Cardiac septum (tissue), 1 donor: ENCODE measurements at regions not wholly inside any gene's neighbourhood (a gene's known extent, or its start where the extent isn't known, plus 50 kb on each side); places are given as distances from the start of the nearest gene placed in this dataset.

ENCODE experiments used
- DNase-seq: peaks from one replicate; pipeline ENCODE4 v3.0.0-alpha.2; 2020; ENCODE audit warnings: low spot score
- intact Hi-C: fragments of 100-400 bp; cut with DNase I; formaldehyde crosslinking; loops from one replicate; pipeline ENCODE4 v1.14.0; 2022
- donor health status: DM: no; HTN: no; CAD: no.

GRCh38 chr2:770776-771175, 93.6 kb upstream of the TMEM18 start:
- intact Hi-C loops, result no loop called here
- no peak for DNase-seq

- intact Hi-C loops, result no loop called here
- DNase-seq, result no peak
Observed at GRCh38 chr2:769771-770170, 92.6 kb upstream of the TMEM18 start.

- intact Hi-C loops, result no loop called here
Observed at GRCh38 chr2:768451-768850, 91.2 kb upstream of the TMEM18 start.

DNA sequence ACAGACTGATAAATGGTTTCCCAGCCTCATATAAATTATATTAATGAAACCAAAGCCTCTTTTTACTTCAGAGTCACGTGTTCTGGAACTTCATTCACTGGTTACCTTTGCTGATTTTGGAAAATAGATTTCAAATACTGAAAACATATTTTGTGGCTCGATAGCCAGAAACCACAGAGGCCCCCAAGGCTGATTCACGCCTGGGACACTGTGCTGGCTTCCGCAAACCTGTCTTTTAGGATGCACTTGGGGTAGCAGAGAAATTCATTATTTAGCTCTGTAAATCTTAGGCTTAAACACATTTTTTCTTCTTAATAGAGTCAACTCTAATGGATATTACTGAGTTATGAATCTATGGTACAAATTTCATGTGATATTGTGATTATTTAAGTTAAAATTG, 90.7 kb upstream of the TMEM18 start:
- no peak for DNase-seq

More at GRCh38 chr2:768451-768850, 91.2 kb upstream of the TMEM18 start:
- DNase-seq, result no peak

DNA sequence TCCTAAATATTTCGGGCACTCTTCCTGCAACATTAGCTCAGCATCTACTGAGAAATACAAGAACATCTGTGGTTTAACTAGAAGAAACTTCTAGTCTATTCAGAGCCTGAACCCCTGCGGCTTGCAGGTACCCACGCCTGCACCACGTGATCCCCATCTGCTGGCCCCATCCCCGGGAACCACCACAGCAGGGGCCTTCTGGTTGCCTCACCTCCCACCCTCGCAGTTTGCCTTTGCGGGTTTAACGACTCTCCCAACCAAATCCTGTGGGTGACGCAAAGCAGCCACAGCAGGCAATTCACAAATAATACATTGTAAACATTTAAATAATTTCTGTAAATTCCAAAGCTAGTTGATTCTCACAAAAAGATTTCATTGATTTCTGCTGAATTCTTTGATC, 90.2 kb upstream of the TMEM18 start:
- intact Hi-C loops, result no loop called here
- no peak for DNase-seq

More for the DNA sequence above, 90.7 kb upstream of the TMEM18 start:
- intact Hi-C loops, result no loop called here

- no peak for DNase-seq
- intact Hi-C loops, result no loop called here
Observed at GRCh38 chr2:766255-766654, 89.0 kb upstream of the TMEM18 start.

GRCh38 chr2:765369-765768, 88.2 kb upstream of the TMEM18 start:
- intact Hi-C loops, result no loop called here
- DNase-seq, result no peak

DNA sequence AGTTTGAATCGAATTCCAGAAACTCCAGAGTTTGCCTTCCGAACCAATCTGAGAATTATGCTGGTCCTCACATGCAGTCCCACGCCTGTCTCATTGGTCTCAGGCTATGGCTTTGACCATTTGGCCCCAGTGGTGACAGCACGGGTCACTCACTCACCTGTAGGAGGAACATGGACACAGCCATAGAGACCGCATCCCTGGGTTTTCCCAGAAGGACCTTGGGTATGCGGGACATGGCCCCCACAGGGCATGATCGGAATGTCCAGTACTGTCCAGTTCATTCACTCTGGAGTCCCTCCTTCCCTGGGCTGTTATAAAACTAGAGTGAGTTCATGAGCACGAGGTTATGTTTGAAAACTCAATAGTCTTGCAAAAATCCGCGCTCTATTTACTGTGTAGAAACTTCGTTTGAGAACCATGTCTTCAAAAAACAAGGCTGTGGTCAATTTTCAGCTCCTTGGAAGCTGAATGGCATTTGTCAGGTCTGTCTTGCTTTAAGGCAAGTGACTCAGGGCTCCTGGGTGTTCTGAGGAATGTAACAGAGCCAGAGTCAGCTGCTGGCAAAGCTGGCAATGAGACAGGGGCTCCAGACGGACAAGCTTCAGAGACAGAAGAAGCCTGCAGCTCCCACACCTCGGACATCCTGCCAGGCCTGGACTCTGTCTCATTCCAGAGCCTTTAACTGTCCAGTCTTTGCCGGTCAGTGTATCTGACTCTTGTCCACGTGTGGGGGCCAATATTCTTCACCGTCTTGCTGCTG, 86.7 kb upstream of the TMEM18 start:
- intact Hi-C loops, result no loop called here
- DNase-seq, result no peak

- intact Hi-C loops, result no loop called here
- no peak for DNase-seq
Observed at GRCh38 chr2:762646-763045, 85.4 kb upstream of the TMEM18 start.

GRCh38 chr2:761384-761783, 84.2 kb upstream of the TMEM18 start:
- DNase-seq, result no peak
- intact Hi-C loops, result no loop called here

DNA sequence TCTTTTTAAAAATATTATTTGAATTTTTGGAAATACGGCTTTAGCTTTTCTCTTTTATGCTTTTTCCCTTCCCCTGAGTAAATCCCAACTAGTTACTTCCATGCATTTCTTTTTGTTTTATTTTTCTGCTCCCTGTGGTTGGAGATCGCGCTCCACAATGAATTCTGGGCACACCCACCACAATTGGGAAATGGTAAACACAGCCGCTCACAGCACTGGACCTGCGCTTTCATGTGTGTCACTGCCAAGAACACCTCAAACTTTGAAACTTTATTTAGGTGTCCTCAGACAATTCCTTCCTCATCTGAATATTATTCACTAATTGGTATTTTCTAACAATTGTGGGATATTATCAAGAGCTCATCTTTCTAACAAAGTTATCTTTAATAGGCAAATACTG, 82.8 kb upstream of the TMEM18 start:
- intact Hi-C loops, result no loop called here
- DNase-seq, result no peak

GRCh38 chr2:758073-758820, 81.0 kb upstream of the TMEM18 start:
- no peak for DNase-seq
- intact Hi-C loops, result no loop called here

DNA sequence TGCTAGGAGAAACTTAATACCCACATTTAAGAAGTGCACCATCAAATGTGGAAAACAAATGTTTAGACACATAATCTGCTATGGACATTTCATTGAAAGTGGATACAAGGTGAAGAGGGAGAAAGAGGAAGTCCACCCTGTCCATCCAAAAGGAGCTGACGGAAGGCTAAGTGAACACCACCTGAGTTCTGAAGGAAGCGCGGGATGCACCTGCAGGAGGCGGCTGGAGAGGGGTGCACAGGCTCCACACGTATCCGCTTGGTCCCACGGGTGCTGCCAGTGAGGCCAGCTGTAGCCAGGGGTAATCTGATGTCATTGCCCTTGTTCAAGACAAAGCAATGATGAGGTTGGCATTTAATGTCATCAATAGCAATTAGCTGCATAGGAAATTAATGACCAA, 75.9 kb upstream of the TMEM18 start:
- intact Hi-C loops, result no loop called here
- no peak for DNase-seq

GRCh38 chr2:751474-751873, 74.3 kb upstream of the TMEM18 start:
- DNase-seq, result no peak
- intact Hi-C loops, result no loop called here

- intact Hi-C loops, result no loop called here
- DNase-seq, result no peak
Observed at GRCh38 chr2:750628-751027, 73.4 kb upstream of the TMEM18 start.

DNA sequence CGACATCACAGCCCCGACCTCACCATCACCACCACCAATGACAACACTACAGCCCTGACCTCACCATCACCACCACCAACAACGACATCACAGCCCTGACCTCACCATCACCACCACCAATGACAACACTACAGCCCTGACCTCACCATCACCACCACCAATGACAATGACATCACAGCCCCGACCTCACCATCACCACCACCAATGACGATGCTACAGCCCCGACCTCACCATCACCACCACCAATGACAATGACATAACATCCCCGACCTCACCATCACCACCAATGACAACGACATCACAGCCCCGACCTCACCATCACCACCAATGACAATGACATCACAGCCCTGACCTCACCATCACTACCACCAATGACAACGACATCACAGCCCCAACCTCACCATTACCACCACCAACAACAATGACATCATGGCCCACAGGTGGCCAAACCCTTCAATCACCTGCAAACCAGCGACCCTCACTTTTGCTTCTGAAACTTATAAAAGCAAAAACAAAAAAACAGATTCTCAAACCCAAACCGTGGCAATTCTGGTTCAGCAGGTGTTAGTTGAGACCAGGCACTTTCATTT, 70.7 kb upstream of the TMEM18 start:
- intact Hi-C loops, result no loop called here

DNA sequence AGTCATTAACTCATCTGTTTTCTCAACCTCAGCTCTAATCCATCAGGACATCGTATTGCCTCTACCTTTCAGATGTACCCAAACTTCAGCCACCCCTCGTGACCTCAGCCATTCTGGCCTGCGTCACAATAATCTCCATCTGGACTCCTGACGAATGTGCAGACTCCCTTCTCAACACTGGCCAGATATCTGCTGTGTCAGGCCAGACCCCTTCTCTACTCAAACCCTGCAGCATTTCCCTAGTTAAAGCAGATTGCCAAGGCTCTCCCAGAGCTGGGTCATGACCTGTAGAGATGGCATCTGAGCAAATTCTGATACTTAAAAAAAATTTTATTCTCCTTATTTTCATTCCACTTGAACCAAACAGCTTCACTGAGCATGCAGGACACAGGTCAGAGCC, 69.5 kb upstream of the TMEM18 start:
- DNase-seq, result no peak
- intact Hi-C loops, result no loop called here

More for the DNA sequence above, 70.7 kb upstream of the TMEM18 start:
- DNase-seq, result no peak

- DNase-seq, result no peak
- intact Hi-C loops, result no loop called here
Observed at GRCh38 chr2:744088-744487, 66.9 kb upstream of the TMEM18 start.

GRCh38 chr2:742221-742620, 65.0 kb upstream of the TMEM18 start:
- no peak for DNase-seq

GRCh38 chr2:741195-741496, 63.9 kb upstream of the TMEM18 start:
- intact Hi-C loops, result loop anchor here (2.0 kb wide), 1 partner anchor 62 kb away; no protein-coding TSS in a partner anchor
- no peak for DNase-seq

More at GRCh38 chr2:742221-742620, 65.0 kb upstream of the TMEM18 start:
- intact Hi-C loops, result no loop called here
